HG03520 (cell line): ENCODE measurements at regions not wholly inside any gene's neighbourhood (a gene's known extent, or its start where the extent isn't known, plus 50 kb on each side); places are given as distances from the start of the nearest gene placed in this dataset.
"Not testable (repeated sequence)": the region's sequence is repeated elsewhere in the genome, so short reads cannot be mapped to it uniquely, and the experiment has no call there.

Experiments used
- ATAC-seq: cut with Tn5 transposase; IDR thresholded peaks from one replicate; pipeline ENCODE4 v1.9.1; 2021; ENCODE audit warnings: mild to moderate bottlenecking, moderate library complexity; ENCODE audit not compliant: unreplicated experiment

DNA sequence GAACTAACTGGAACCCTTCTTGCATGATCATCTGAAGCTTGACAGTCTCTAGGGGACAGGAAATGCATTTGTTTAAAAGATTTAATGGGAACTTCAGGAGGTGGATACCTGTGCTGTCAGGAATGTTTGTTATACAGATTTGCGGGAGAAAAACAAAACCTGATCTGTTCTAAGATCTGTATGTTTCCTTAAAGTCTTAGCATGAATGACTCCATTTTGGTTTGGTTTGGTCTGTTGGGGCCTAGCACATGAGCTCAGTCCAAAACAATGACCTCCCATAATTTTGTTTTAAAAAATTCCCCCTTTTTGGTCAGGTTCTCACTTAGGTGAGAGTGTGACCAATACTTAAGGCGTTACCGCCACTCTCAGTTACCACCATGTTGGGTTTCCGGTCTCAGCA, 138.7 kb downstream of the AKR1D1 start:
- no peak for ATAC-seq

DNA sequence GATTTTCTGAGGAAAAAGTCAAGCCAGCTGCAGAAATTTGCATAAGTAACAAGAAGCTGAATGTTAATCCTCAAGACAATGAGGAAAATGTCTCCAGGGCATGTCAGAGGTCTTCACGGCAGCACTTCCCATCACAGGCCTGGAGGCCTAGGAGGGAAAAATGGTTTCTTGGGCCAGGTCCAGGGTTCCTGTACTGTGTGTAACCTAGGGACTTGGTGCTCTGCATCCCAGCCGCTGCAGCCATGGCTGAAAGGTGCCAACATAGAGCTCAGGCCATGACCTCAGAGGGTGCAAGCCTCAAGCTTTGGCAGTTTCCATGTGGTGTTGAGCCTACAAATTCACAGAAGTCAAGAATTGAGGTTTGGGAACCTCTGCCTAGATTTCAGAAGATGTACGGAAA, 144.1 kb downstream of the AKR1D1 start:
- ATAC-seq = not testable (repeated sequence)

DNA sequence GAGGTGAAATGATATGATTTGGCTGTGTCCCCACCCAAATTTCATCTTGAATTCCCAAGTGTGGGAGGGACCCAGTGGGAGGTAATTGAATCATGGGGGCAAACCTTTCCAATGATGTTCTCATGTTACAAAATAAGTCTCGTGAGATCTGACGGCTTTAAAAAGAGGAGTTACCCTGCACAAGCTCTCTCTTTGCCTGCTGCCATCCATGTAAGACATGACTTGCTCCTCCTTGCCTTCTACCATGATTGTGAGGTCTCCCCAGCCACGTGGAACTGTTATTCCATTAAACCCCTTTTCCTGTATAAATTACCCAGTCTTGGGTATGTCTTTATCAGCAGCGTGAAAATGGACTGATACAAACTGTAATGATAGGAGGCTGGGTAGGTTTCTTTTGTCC, 145.1 kb downstream of the AKR1D1 start:
- not testable (repeated sequence) for ATAC-seq

DNA sequence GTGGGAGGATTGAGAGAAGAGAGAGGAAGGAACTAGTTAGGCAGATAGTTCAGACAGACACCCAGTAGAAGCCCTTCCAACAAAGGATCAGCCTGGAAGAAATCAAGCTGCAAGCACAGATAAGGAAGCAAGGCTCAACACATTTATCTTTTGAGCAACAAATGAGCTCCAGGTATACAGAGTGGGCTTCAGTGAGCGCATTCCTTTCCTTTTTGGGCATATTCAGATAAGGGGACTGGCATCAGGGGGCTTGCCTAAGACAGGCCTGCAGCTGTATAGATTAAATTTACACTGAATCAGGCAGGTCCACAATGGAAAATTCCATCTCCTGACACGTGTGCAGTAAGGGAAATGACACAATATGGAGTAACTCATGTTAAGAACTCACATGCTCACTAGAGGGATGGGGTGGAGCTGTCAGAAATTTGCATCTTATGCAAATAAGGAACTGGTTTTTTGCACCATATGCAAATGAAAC, 147.2 kb downstream of the AKR1D1 start:
- ATAC-seq = no peak

DNA sequence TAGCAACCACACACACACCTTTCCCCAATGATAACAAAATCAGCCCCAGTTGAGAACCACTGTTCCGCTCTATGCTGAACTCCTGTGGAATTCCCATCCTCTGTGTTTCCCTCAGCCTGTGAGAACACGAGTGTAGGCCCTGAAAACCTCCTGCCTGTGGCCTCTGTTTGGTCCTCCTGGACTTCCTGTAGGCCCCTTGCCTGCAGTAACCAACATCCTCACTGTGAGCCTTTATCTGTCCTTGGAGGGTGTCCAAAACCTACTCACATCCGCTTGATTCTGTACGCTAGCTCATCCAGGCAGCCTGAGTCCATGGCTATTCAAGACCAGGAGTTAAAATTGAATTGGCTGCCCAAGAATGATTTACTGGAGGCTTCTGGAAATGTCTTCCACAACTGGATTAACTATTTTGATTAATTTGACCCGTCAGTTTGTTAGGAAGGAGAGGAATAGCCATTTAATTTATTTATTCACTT, 149.8 kb downstream of the AKR1D1 start:
- ATAC-seq = no peak

DNA sequence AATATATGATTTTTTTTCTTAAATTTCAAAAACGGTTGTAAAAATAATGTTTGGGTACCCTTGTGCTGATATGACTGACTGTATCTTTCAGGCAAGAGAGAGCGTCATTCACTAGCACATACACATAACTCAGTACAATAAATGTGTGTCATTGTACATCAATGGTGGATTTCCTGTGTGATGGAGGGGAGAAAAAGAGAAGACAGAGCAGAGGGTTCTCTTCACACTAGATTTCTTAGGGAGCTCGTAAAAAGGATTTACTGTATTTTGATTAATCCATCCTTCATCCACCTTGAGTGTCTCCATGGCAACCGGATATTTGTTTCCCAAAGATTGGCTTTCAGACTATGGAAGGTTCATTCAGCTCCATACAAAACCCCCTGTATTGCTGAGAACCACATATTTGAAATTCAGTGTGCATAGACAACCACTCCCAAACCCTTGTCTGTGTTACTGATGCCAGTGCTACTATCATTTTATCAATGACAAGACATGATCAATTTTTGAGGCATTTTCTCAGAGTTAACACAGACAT, 150.6 kb downstream of the AKR1D1 start:
- ATAC-seq = no peak

DNA sequence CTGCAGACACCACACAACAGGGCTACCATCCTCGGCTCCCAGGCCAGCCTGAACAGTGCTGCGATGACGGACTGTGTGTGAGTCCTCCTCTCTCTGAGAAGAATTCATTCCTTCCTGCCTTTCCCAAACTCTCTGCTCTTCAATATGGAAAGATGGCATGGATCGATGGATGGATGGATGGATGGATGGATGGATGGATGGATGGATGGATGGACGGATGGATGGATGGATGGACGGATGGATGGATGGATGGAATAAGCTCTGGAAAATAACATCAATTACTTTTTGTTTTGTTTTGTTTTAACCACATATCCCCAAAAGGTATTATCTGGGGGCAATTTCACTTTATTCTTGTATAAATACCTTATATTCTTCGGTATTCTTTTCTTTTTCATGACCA, 151.9 kb downstream of the AKR1D1 start:
- ATAC-seq = no peak

DNA sequence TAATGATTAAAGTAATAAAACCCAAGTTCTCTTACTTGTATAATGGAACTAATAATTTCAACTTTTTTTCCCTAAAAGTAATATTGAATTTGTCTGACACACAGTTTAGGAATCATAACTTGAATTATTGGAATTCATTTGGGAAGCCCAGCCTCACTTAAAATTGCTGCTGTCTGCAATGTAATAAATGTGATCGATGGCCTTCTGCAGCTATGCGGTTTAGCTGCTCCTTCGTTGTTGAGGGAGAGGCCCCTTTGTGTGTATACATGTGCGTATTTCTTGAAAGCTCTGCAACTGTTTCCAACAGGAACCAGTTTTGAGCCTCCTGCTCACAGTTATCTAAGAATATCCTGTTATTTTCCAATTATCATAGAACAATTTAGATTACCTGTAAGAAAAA, 152.5 kb downstream of the AKR1D1 start:
- no peak for ATAC-seq

DNA sequence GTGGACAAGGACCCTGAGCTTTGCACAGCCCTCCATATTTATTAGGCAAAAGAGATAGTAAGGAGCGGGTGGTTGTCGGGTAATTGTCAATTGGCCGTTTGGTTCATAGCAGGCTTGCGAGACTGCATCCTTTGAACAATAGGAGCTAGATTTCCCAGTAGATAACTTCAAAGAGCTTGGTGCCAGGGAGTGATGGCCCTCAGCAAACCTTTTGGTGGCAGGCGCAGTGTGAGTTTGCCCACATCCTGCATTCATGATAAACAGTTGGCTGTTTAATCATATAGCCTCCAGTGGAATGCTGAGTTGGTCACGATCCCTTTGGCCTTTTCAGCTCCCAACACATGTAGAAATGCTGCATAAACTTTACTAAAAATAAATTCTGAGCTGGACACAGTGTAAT, 156.9 kb downstream of the AKR1D1 start:
- no peak for ATAC-seq

DNA sequence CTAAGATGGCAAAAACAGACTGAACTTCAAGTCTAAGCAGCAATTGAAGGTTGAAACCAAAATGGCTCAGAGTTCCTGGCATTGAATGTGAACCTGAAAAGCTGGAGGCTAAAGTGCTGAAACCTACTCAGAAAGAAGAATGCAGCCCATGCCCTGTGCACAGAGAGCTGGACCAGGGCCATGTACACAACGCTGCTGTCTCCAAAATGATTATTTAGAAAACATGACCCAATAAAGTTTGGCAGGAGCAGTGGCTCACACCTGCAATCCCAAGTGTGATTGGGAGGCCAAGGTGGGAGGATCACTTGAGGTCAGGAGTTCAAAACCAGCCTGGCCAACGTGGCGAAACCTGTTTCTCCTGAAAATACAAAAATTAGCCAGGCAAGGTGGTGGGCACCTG, 158.9 kb downstream of the AKR1D1 start:
- no peak for ATAC-seq

DNA sequence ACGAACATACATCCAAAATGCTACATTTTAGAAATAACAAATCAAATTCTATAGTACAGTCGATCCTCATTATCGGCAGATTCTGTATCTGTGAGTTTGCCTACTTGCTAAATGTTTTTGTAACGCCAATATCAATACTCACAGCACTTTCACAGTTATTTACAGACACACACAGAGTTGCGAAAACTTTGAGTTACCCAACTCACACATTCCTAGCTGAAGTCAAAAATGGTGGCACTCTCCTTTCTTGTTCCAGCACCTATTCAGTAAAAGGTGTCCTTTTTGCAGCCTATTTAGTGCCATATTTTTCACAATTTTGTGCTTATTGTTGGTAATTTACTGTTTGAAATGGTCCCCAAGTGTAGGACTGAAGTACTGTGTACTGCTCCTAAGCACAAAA, 161.7 kb downstream of the AKR1D1 start:
- no peak for ATAC-seq

DNA sequence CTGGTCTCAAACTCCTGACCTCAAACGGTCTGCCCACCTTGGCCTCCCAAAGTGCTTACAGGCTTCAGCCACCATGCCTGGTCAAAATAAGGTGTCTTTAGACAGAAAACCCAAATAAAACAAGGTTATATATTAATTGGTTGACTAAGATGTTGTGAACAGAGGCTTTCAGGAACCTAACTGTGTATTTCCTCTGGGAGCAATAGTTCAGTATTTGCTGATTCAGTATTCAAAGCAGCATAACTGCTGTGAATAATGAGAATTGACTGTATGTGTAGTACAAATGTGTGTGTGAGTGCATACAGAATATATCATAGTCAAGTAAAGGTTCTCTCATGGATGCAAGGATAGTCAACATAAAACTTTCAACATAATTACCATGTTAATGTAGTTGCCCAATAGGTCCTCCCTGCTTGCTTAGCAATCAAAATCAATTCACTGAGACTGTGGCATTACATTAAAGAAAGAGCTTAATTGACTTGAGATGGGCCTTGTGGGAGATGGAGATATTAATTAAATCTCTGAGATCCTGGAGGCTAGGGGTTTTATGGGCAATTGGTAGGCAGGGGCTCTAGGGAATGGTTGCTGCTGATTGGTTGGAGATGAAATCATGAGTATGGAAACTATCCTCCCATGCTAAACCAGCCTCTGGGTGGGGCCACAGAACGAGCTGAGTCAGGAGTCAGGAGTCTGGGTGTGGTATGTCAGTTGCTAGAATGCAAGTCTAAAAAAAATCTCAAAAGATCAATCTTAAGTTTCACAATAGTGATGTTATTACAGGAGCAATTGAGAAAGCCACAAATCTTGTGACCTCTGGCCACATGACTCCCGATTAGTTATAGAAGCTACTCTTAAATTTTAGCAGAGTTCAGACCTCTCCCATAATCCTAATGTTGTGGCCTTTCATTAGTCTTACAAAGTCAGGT, 162.7 kb downstream of the AKR1D1 start:
- no peak for ATAC-seq

DNA sequence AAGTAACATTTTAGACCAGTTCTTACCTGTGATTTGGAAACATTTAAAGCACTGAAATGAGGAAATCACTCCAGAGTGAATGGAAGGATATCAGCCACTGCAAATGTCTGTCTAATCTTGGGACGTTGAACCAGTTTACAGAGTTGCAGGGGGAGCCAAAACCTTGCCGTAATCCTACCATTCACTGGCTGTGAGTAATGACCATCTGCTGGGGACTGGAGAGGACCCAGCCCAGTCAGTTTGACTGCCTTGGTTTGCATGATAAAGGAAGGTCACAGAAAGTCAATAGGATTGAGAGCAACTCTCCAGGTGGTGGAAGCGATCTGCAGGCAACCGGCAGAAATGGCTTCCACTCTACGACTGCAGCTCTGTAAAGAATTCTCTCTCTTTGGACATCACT, 167.2 kb downstream of the AKR1D1 start:
- no peak for ATAC-seq

DNA sequence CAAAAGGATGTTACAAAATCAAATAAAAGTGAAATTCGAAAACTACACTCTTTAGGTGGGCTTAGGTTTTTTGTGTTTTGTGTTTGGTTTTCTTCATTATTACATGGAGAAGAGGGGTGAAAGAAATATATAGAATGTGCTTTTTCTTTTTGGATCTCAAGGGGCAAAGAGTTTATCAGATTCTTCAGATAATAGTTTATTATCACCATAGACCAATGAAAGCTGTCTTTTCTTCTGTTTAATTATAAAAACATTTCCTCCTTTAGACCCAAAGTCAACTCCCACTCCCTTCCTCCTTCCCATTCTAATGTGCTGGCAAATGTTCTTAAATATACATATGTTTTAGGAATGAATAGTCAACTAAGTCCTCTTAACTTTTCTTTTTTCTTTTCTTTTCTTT, 167.6 kb downstream of the AKR1D1 start:
- no peak for ATAC-seq

DNA sequence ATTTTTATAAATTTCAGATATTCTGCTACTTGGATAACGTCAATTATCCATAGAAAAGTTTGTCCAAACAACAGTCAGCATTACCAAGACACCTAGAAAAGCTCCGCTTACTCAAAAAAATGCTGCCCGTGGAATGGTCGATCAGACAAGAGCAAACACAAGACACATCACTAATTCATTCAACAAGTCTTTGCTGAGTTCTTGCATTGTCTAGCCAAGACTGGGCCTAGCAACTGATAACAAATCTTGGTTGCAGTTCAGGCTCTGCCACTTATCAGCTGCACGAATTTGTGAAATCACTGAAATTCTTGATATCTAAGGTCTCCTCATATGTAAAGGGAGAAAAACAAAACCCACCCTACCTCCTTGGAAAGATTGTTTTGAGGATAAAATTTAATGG, 168.3 kb downstream of the AKR1D1 start:
- ATAC-seq = no peak

DNA sequence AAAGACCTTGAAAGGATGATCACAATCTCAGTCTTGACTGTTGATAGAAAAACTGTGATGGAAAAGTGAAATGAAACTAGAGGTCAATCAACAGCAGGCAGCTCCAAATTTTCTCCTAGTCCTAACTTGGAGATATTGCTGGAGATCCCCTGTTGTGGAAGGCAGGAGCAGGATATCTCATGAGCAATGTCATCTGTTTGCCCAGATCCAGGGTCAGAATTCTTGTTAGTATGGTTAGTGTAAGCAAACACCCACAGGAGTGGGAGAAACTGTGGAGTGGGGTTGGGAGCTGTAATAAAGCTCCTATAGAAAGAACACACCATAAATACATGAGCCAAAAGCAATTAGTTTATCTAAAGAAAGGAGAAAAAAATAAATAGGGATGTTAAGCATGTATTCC, 169.0 kb downstream of the AKR1D1 start:
- ATAC-seq = no peak

DNA sequence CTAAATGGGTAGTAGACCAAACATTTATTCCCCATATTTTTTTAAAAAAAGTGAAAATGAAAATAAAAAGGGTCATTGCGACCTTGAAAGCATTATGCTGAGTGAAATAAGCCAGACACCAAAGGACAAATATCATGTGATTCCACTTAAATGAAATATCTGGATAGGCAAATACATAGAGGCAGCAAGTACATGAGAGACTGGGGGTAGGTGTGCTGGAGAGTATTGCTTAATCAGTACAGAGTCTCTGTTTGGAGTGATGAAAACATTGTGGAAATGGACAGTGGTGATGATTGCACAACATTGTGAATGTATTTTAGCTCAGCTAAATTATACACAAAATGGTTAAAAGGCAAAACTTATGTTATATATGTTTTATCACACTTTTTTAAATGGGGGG, 169.4 kb downstream of the AKR1D1 start:
- ATAC-seq = no peak

DNA sequence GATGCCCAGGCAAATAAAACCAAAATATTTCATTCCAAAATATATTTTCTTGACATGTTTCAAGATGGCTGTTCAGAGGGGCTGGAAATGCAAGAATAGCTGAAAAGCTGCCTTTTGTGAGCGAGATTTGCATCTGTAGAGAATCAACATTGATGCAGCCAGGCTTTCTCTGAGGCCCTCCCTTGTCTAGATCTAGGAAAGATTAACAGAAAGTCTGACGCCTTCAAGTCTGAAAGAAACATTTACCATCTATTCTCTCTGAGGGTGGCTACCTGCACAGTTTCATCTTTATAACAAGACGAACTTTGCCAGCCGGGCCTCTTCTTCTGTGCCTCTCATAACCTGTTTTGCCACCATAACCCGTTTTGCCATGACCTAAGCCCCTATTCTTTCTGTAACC, 170.2 kb downstream of the AKR1D1 start:
- no peak for ATAC-seq

DNA sequence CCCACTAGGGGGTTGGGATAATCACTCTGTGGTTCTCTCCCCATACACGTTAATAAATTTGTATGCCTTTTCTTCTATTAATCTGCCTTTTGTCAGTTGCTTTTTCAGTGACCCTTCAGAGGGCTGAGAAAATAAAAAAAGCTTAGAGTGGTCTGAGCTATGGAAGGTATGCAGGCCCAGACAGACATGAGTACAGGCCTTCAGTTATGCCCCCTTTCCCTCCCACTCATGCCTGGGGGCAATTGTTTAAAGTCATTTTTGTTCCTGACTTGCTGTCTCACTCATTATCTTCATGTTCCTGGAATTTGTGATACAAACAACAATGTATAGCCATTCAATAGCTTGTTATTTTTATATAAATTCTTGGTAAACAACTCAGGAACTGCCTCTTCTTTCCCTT, 170.8 kb downstream of the AKR1D1 start:
- ATAC-seq = no peak

DNA sequence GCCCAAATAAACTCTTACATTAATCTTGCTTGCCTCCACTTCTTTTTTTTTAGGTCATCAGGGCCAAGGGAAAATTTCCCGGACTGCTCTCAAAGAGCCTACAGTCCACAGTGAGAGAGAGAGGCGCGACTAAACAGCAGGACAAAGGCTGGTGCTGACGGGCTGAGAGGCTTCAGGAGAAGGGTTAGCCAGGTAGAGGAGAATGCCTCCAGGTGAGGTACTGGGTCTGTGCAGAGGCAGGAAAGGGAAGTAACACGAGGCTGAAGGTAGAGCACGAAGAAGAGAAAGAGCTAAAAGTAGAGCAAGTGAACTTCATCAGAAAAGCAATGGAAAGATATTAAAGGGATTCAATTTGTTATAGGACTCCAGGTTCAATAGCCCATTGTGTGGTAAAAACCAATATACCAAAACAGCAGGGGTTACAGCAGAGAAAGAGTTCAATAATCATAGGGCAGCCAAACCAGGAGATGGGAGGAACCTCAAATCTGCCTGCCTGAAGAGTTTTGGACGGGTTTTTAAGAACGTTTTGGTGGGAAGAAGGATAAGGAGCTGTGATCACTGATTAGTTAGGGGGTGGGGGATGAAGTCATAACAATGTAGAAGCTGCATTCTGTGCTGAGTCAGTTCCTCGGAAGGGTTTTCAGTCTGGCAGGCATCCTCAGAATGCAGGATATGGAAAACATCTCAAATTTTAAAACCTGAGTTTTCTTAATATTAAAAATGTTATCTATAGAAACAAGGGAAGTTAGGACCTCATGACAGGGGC, 171.5 kb downstream of the AKR1D1 start:
- ATAC-seq = no peak

DNA sequence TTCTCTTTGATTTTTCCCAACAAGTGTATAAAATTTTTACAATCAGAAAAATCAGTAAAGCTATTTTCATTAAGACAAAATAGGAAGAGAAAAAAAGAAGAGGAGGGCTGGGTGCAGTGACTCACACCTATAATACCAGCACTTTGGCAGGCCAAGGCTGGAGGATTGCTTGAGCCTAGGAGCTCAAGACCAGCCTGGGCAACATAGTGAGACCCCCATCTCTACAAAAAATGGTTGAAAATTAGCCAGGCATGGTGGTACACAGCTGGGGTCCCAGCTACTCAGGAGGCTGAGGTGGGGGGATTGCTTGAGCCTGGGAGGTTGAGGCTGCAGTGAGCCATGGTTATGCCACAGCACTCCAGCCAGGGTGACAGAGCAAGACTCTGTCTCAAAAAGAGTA, 172.3 kb downstream of the AKR1D1 start:
- ATAC-seq = no peak

DNA sequence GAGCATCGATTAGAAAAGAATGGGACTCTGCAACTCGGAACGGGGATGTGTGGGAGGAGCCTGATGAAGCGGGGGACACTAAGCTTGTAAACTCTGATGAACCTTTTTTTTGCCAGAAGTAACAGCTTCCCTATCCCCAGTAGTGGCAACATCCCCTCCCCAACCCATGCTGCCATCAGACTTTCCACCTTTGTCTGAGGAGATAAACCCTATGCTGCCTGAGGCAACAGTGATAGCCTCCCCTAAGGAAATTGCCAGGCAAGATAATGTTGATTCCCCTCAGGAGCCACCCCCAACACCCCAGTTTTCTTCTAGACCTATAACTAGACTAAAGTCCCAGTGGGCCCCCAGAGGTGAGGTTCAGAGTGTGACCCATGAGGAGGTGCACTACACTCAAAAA, 173.7 kb downstream of the AKR1D1 start:
- no peak for ATAC-seq
